ENCODE measurements at regions not wholly inside any gene's neighbourhood (a gene's known extent, or its start where the extent isn't known, plus 50 kb on each side); places are given as distances from the start of the nearest gene placed in this dataset.

DNA sequence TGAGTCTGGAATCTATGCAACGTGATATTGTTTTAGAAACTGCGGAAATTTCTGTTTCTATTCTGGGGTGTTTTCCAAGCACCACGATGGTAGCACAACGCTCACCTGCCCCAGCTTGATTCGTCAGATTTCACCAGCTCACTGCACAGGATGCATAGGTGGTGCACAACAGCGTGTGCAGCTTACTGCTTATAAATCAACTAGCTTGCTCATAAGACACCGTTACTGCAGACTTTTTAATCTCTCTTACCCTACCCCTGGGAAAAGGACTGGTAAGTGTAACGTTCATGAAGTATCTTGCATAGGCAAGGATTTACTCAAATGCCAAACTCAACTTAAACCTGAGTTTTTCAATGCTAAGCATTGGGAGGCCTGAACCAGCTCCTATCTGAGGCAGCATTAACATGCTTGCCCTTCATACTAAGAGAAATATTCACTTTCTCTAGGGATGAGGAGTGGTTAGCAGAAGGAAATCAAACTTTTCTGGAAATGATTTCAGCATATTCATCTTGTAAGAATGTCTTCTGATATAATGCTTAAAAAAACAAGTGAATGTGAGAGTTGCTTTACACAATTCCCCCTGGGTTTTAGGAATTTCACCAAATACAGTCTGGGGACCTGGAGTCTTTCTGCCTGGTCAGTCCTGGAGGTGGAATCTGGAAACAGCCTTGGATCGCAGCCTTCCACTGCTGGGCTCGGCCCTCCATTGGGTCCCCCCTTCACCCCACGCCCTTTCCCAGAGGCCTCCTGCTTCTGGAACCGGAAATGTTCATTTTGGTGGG is 100.6 kb downstream of the DACT2 start:
- H3K9me3 ChIP-seq: no peaks in the 10 kb centered on the region
- no peaks in the 10 kb centered on the region for H3K4me1 ChIP-seq (ENCODE audit: low read depth)
- DNase-seq: no peak
- TF ChIP-seq CTCF (IDR thresholded peaks at IDR 0.05): no peak
- H3K4me3 ChIP-seq: no peak overlapping the region
- intact Hi-C loops (cut with DNase I, micrococcal nuclease): no loop called here
- H3K36me3 ChIP-seq (ENCODE audit: low read depth): no peaks in the 10 kb centered on the region
- ATAC-seq: no peak

- no peak overlapping the region for H3K4me3 ChIP-seq
- H3K4me1 ChIP-seq (ENCODE audit: low read depth): no peaks in the 10 kb centered on the region
- H3K36me3 ChIP-seq (ENCODE audit: low read depth): no peaks in the 10 kb centered on the region
- no peak for ATAC-seq
- no peak for TF ChIP-seq CTCF (IDR thresholded peaks at IDR 0.05)
- intact Hi-C loops (cut with DNase I, micrococcal nuclease): no loop called here
- H3K9me3 ChIP-seq: no peaks in the 10 kb centered on the region
- DNase-seq: no peak
Observed at GRCh38 chr6:168217880-168218537, 101.6 kb downstream of the DACT2 start.

GRCh38 chr6:168217216-168217879 is 102.2 kb downstream of the DACT2 start:
- no peaks in the 10 kb centered on the region for H3K36me3 ChIP-seq (ENCODE audit: low read depth)
- no peaks in the 10 kb centered on the region for H3K4me1 ChIP-seq (ENCODE audit: low read depth)
- TF ChIP-seq CTCF (IDR thresholded peaks at IDR 0.05): no peak

DNA sequence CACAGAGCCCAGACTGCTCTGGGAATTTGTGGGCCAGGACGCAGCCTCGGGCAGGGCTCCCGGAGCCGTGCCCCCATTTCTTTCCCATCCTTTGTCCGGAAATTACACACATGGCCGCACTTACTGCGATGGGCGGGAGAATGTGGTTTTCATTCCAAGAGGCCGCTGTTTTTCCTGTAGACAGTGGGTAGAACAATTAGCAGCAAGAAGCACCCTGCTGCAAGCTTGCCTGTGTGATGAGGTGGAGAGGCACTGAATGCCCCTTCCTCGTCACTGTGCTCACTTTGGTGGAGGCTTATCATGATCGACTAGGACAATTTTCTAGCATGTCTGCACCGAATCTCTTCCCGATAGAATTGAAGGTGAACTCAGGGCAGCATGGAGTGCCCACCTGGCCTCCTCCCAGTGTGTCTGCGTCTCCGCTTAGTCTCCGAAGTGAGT is 102.8 kb downstream of the DACT2 start:
- no peak for DNase-seq
- no peak overlapping the region for H3K4me3 ChIP-seq
- intact Hi-C loops (cut with DNase I, micrococcal nuclease): no loop called here

More at GRCh38 chr6:168217216-168217879, 102.2 kb downstream of the DACT2 start:
- intact Hi-C loops (cut with DNase I, micrococcal nuclease): no loop called here
- Histone ChIP-seq H3K9me3 (no peaks in the 10 kb centered on the region), H3K4me3 (no peak overlapping the region)
- DNase-seq (no peak), ATAC-seq (no peak)

DNA sequence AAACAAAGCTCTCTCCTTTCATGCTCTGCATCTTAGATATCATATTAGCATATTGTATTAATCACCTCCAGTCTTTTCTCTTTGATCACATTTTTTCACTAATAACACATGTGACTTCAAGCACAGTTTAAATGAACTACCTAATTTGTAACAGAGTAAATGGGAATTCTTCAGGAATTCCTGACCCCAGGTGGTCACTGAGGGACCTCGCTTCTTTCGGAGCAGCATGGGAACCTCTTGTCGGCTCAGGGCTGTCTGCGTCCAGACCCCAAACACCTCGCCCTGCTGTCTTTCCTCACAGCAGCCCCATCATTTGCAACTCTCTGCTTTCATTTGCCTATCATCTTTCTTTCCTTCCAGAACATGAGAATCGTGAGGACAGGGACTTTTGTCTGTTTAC is 103.5 kb downstream of the DACT2 start:
- H3K36me3 ChIP-seq (ENCODE audit: low read depth): no peaks in the 10 kb centered on the region
- DNase-seq: no peak
- no peak overlapping the region for H3K4me3 ChIP-seq
- intact Hi-C loops (cut with DNase I, micrococcal nuclease): no loop called here
- H3K9me3 ChIP-seq: no peaks in the 10 kb centered on the region
- no peak for ATAC-seq
- no peaks in the 10 kb centered on the region for H3K4me1 ChIP-seq (ENCODE audit: low read depth)
- TF ChIP-seq CTCF (IDR thresholded peaks at IDR 0.05): no peak

More for the DNA sequence above, 102.8 kb downstream of the DACT2 start:
- no peak for ATAC-seq
- no peaks in the 10 kb centered on the region for H3K4me1 ChIP-seq (ENCODE audit: low read depth)
- no peak for TF ChIP-seq CTCF (IDR thresholded peaks at IDR 0.05)
- no peaks in the 10 kb centered on the region for H3K36me3 ChIP-seq (ENCODE audit: low read depth)
- H3K9me3 ChIP-seq: no peaks in the 10 kb centered on the region
